ENCODE measurements at regions not wholly inside any gene's neighbourhood (a gene's known extent, or its start where the extent isn't known, plus 50 kb on each side); places are given as distances from the start of the nearest gene placed in this dataset.

DNA sequence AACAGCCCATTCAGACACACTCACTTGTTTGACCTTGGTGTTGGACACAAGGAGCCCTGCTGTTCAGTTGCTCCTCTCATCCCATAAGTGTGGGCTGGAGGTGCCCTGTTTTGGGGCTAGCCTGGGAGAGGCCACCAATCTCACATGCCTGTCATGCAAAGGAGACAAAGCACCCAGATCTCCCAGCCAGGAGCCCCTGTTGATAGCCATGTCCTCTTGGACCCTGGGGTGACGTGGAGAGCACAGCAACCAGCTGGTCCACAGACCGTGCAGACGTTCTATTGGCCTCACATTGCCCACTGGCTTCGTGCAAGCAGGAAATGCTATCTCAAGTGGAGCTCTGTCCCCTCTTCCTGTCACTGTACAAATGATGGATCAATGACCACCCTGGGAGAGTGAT lies 240.8 kb downstream of the RPS24 start:
- DNase-seq (ENCODE audit: low spot score), result no peak

DNA sequence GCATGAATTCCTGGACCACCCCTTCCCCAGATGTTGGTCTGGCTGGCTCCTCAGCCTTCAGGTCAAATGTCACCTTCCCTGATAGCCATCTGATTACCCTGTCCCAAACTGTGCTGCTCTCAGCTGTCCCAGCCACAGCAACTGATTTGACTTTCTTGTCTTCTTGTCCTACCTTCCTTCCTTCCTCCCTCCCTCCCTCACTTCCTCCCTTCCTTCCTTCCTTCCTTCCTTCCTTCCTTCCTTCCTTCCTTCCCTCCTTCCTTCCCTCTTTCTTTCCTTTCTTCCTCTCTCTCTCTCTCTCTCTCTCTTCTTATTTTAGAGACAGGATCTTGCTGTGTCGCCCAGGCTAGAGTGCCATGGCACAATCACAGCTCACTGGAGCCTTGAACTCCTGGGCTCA lies 242.5 kb downstream of the RPS24 start:
- DNase-seq (ENCODE audit: low spot score), result no peak

DNA sequence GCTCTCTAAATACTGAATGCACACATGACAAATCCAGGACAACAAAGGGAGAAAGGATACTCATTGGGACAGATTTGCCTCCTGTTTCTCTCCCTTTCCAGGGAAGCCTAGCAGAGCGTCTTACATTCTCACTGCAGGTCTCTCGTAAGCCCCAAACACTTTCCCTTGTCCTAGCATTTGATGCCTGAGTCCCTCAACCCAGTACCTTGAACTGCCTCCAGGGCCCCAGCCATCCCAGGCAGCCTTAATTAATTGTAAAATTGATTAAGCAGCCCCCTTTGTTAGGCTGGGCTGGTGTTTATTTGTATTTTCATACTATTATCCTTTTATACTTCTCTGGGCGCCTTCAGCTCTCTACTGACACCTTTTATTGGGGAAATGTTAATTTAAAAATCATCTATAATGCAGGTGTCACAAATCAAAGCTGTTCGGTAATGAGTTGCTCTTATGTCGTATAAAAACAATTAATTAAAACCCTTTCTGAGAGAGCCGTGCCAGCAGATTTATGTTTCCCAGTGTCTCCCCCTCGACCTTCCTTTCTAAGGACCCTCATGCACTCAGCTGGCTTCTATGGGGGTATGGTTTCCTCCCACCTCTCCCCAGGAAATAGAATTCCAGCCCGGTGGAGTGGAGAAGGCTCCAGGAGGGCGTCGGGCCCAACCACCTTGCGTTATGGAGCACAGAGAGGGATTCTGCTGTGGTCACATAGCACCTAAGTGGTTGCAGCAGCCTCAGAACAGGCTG lies 243.8 kb downstream of the RPS24 start:
- DNase-seq (ENCODE audit: low spot score), result no peak

DNA sequence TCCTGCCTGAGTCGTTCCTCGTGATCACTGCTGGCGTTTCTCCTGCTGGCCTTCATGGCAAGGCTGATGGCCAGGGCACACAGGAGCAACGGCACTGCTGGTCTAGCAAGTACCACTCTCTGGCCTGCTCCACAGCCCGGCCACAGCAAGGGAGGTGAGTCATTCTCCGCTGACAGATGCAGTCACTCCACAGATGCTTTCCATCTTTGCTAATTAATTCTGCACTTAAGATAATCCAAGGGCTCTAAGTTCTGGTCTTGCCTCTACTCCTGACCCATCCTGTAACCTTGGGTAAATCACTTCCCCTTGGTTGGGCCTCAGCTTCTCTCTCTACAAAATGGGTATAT lies 244.4 kb downstream of the RPS24 start:
- no peak for DNase-seq (ENCODE audit: low spot score)

DNA sequence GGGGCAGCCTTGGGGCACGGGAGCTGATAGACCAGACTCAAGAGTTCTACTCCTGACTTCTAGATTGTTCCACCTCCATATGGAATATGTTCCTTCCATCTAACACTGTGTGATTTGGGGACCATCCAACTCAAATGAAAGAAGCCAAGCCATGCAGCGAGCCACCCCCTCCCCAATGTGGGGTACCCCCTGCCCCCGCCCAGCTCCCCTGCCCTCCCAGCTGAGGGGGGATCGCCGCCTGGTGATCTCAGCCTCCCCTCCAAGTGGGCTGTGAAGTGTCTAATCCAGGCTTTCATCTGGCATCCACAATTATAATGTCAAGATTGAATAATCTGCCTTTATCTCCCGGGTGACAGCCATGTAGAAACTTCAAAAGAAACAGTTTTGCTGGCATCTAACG lies 246.1 kb downstream of the RPS24 start:
- no peak for DNase-seq (ENCODE audit: low spot score)

DNA sequence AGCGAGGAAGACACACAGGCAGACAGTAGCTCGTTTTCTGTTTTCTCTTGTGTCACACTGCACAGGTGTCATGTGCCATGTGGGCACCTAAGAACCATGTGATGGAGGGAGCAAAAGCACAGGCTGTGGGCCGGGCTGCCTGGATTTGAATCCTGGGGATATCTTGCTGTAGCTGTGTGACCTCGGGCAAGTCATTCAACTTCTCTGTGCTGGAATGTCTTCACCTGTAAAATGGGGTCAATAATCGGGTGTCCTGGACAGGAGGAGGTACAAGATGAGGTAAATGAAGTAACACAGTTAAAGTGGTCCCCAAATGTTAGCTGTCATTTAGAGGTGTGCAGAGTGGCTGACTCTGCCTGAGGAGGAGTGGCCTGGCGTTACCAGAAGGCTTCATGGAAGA lies 246.9 kb downstream of the RPS24 start:
- no peak for DNase-seq (ENCODE audit: low spot score)

DNA sequence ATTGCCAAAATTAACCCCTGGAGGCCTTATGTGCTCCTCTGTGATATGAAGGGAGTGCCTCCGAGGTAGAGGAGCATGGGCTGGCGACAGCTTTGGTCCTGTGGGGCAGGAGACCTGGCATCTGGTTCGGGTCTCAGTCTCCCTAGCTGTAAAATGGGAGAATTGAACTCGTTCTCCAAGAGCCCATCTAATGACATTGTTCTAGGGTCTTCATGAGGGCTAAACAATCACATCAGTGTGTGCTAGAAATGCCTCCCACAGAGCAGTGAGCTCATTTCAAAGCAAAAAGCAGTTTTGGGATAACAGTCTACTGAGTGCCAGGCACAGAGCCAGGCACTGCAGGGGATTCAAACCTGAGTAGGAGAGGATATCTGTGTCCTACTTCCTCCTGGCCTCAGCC lies 248.0 kb downstream of the RPS24 start:
- no peak for DNase-seq (ENCODE audit: low spot score)

DNA sequence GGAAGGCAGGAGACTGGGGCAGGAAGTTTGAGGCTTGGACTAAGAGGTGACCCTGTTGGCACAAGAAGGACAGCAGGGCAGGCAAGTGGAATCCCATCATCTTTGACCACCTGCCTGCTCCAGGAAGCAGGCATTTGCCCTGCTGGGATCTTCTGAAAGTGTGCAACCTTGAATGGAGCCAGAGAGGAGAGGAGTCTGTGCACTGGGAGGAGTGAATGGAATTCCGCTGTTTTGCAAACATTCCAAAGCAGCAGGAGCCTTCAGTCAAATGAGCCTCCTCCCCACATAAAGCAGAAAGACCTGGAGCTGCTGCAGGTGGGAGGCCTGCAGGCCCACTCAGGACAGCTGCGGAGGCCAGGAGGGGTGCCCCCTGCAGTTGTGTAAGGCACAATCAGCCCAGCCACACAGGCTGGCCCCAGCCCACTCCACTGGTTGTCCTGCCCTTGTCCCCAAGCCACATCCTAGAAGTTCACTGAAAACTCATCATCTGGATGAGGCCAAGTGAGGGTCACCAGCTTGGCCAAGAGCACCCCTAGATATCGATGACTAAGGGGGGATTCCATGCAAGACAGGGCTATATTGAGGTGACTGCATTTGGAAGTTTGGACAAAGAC lies 249.5 kb downstream of the RPS24 start:
- DNase-seq (ENCODE audit: low spot score), result no peak

DNA sequence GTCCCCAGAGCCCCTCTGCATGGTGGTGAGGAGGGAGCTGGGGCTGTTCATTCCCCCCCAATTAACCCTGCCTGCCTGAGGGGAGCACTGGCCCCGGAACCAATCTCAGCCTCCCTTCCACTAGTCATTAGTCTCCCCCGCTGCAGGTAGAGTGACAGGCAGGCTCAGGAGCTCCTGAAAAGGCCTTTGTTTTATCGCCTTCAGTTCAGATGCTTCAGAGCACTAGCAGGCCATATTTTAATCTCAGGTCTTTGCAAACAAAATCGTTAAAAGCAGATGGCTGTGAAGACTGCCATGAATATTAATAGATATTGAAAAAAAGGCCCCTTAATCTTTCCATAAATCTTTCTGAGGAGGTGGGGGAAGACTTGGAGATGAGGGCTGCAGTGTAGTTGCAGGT lies 250.7 kb downstream of the RPS24 start:
- DNase-seq (ENCODE audit: low spot score), result no peak

DNA sequence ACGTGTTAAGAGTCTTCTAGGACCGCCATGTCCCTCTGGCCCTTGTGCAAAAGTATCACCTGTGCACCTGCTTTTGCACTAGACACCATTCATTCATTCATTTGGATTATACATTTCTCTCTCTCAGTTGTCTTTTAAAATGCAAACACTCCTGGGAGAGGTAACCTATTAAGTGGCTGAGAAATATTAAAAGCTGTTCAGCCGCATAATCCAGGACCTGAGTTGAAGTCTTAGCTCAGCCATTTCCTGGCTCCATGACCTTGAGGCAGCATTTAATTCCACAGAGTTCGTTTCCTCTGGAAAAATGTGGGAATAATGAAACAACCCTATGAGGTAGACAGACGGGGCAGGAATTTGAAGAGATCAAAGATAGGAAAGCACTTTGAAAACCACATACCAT lies 251.6 kb downstream of the RPS24 start:
- DNase-seq (ENCODE audit: low spot score), result no peak

DNA sequence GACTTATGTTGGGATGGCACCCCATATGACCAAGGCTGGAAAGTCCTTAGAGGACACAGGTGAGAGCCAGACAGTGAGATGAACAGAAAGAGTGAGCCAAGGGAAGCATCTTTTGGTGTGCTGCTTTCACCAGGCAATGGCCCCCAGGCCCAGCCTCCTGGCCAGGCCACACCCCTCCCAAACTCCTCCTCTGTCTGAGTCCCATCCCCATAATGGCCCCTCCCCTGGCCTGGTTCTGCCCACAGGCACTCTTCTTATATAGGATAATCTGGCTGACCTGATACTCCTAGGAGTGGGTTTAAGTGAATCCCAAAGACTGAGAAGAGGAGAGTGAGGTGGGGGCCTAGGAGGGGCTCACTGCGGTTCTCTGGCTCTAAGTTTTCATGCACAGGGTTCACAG lies 252.5 kb downstream of the RPS24 start:
- no peak for DNase-seq (ENCODE audit: low spot score)

DNA sequence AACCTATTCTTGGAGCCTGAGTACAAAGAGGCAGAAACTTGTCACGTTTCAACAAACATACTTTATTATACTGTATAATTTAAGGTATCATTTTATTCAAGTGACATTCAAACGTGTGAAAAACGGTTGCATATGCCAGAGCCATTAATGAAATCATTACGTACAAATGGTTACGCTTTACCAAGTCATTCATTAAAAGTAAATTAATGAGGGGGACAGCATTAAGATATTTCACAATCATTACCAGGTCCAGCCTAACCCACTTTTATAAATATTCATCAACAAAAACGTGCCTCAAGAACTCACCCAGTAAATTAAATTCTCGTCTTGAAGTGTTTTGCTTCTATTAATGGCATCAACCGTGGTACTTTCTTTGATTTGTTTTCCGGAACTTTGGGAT lies 253.0 kb downstream of the RPS24 start:
- DNase-seq (ENCODE audit: low spot score), result no peak

DNA sequence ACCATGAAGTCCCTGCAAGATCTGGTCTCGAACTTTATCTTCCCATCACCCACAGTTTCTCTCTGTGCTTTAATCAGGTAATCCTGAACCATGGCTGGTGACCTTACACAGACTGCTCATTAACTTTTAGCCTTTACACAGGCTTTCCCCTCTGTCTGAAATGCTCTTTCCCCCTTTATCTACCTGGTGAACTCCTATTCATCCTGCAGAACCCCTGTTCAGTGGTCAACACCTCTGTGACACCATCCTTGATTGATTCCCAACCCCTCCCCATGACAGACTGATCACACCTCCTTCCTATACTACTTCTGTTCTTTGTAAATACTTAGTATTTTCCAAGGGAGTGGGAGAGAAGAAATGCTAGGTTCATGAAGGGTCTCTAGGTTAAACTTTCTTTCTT lies 254.0 kb downstream of the RPS24 start:
- DNase-seq (ENCODE audit: low spot score), result no peak

DNA sequence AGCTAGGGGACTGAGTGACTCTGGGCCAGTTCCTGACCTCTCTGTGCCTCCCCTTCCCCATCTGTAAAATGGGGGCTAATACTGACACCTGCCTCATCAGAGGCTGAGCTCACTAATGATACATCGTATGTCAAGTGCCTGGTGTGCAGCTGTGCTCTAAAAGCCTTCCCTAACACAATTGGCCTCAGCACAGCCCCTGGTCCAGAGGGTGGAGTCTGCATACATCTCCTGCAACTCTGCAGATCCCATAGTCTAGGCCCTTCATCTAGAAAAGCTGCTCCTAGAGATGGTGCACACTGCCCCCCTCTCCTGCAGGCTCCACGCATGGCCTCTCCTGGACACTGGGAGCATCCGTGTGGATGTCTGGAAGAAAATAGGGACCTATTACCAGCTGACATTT lies 255.0 kb downstream of the RPS24 start:
- DNase-seq (ENCODE audit: low spot score), result no peak

DNA sequence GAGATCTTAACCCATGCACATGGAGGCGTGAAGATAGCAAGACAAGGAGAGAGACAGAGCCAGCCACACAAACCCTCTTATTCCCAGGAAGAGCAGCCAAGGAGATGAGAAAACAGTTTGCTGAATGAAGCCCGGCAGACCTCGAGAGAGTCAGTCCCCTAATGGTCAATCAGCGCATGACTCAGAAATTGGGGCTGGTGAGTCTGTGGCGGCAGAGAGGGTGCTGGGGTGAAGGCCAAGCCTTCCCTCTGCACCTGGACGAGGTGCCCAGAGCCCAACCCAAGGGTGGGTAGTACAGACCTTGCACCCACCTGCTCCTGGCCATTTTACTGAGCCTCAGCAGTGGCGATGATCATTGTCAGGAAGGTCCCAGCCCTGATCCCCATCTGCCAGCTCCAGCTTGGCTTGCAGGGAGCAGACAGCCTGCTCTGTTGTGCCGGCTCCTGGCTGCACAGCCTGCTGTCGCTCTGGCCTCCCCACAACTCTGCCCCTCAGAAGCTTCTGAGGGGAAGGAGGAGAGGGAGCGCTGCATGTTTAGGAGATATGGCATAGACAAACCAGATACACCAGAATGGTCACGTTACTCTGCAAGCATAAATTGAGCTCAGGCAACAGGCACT lies 256.6 kb downstream of the RPS24 start:
- no peak for DNase-seq (ENCODE audit: low spot score)

DNA sequence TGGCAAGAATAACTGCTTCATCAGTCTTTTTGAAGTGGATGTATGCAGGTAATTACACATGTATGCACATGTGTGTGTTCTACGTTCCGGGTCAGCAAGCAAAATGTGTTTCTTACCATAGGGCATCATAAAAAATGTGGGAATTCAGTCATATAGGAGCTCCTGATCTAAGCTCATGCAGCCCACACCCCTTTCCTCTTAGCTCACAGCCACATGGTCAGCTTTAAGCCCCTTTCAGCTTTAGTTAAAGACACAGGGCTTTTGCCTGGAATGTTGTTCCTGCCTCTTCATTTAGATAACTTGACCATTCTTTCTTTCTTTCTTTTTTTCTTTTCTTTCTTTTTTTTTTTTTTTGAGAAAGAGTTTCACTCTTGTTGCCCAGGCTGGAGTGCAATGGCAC lies 258.1 kb downstream of the RPS24 start:
- no peak for DNase-seq (ENCODE audit: low spot score)

DNA sequence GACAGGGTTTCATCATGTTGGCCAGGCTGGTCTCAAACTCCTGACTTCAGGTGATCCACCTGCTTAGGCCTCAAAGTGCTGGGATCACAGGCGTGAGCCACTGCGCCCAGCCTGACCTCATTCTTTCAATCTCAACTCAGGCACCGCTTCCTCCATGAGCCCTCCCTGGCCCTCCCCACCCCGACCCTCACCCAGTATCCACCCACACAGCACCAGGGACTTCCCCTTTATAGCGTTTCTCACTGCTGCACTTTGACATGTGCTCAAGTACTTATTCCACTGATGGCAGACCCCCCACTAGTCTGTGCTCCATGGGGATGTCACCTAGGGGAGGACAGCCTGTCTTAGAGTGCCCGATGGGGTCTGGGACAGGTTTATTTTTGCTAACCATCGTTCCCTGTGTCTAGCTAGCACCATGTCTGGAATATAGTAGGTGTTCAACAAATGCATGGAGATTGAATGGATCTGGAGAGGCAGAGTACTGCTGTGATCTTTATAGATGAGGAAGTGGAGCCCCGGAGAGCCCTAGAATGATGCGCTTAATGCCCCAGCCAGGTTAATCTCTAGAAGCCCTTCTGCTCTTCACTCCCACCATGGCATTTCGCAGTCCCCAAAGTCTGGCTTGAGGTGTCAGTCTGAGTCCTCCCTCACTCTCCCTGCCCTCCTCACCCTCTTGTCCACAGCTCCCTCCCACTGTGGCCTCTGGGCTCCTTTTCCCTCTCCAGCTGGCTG lies 258.8 kb downstream of the RPS24 start:
- DNase-seq (ENCODE audit: low spot score), result no peak

DNA sequence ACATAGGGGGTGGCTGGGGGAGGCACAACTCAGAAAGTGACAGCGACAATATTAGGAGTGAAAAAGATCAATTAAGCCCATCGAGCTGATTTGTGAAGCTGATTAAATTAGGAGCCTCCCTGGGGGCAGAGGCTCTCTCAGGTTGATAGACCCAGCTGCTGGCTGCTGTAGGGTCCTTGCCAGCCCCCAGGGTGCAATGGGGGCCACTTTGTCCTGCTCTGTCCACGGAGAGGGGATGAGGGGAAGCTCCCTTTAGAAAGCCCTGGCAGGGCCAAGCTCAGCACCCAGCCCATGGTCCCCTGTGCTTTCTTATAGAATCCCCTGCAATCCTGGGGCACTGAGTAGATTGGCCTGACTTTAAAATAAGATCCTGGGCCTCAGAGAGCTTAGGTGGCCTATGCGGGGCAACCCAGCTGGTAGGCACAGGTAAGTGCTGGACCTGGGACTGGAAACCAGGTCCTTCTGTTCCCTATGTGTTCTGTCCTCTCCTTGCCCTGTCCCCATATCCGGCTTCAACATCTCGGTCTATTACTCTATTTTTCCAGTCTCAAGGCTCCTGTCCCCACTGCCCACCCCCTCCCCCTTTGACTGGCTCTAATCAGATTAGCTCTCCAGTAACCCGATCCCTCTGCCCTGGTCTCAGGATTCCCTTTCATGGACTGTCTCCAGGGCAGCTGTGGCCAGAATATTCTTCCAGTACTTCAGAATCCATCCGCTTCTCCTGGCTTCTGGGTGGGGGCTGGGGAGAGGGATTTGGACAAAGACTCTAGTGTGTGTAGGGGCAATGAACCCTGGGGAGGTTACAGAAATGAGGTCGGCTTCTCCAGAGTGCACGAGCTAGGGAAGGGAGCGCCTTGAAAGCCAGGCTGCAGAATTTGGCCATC lies 259.6 kb downstream of the RPS24 start:
- DNase-seq (ENCODE audit: low spot score), result peak; percentile 28

DNA sequence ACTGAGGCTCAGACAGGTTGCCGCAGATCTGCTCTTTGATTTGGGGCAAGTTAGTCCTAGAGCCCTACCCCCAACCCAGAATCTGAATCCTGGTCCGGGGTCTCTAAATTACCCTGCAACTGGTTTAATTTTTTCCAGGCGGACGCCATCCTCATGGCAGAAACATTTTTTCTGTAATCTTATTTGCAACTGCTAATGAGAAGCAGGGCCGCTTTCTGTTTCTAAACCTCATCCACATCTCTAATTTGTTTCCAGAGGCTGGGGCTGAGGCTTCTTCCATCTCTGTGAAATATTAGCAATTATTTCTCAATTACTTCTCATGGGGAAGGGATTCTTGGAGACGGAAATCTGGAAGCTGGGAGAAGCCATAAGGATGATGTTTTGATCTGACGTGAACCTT lies 261.6 kb downstream of the RPS24 start:
- DNase-seq (ENCODE audit: low spot score), result no peak

DNA sequence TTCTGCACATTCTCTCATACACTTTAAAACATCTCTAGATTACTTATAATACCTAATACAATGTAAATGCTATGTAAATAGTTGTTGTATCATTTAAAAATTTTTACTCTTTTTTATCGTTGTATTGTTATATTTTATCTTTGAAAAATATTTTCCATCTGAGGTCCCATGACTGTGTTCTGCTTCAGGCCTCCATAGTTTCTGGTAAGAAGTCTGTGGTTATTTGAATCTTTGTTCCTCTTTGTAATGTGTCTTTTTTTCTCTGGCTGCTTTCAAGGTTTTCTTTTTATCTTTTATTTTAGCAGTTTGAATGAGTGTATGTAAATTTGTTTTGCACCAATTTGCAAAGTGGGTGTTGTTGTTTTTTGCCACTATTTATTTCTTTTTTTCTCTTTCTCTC lies 263.1 kb downstream of the RPS24 start:
- DNase-seq (ENCODE audit: low spot score), result no peak

DNA sequence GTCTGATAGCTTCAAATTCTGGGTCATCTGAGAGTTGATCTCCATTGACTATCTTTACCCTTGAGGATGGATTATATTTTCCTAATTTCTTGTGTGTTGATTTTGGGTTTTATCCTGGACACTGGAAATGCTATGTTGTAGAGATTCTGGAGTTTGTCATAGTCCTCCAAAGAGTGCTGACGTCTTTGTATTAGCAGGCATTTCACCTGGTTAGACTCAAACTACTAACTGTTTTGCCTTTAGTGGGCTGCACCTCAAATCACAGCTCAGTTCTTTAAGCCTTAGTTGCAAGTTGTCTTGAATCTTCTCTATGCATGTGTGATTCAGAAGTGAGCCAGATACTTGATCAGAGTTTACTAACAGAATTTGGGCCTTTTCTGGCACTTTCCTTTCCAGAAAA lies 264.3 kb downstream of the RPS24 start:
- no peak for DNase-seq (ENCODE audit: low spot score)

DNA sequence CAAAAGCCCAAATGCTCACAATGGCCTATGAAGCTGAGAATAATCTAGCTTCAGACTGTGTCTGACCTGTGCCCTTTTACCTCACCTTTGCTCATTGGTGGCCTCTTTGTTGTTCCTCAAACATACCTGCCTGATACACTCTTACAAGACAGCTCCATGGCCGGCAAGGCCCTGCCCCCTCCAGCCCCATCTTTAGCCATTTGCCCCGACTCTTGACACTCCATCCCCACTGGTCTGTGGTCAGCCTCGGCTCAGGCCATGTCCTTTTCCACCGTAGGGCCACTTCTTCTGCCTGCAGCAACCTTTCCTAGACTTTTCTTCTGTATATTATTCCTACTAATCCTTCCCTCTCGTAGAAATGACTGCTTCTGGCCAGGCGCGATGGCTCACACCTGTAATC lies 265.2 kb downstream of the RPS24 start:
- no peak for DNase-seq (ENCODE audit: low spot score)

Data from HuH-7 (cell line).